GM23338 (cell line): ENCODE measurements at regions not wholly inside any gene's neighbourhood (a gene's known extent, or its start where the extent isn't known, plus 50 kb on each side); places are given as distances from the start of the nearest gene placed in this dataset.

Source experiments
- ATAC-seq: fragments of 200-7000 bp; cut with Tn5 transposase; 3 replicates; pipeline ENCODE4 v1.9.1; 2020
- DNase-seq: peaks from one replicate; pipeline ENCODE4 v3.0.0-alpha.2; 2015; ENCODE audit warnings: low spot score
- H2AFZ ChIP-seq: fragments of 200-600 bp; sonication (generic); 2 replicates; pipeline ENCODE4 v1.8.0; 2016; ENCODE audit warnings: antibody characterized with exemption, mild to moderate bottlenecking, moderate library complexity
- H3F3A ChIP-seq: fragments of 200-600 bp; sonication (generic); replicated peaks from 2 replicates; pipeline ENCODE4 v1.8.0; 2017; ENCODE audit warnings: antibody characterized with exemption, mixed run types, low read depth
- H3K27ac ChIP-seq: fragments of 200-600 bp; sonication (generic); 2 replicates; pipeline ENCODE4 v1.6.1; 2016; ENCODE audit warnings: low read depth
- H3K27me3 ChIP-seq: fragments of 200-600 bp; sonication (generic); 2 replicates; pipeline ENCODE4 v1.8.0; 2016; ENCODE audit warnings: mild to moderate bottlenecking, mixed run types, moderate library complexity; ENCODE audit not compliant: insufficient read depth
- H3K36me3 ChIP-seq: fragments of 200-600 bp; sonication (generic); 2 replicates; pipeline ENCODE4 v1.8.0; 2016; ENCODE audit warnings: mild to moderate bottlenecking; ENCODE audit not compliant: insufficient read depth
- H3K4me1 ChIP-seq: fragments of 200-600 bp; sonication (generic); 2 replicates; pipeline ENCODE4 v1.8.0; 2016; ENCODE audit warnings: mild to moderate bottlenecking, moderate library complexity; ENCODE audit not compliant: insufficient read depth
- H3K4me2 ChIP-seq: fragments of 200-600 bp; sonication (generic); 2 replicates; pipeline ENCODE4 v1.7.1; 2017; ENCODE audit warnings: mixed run types
- H3K4me3 ChIP-seq: fragments of 200-600 bp; sonication (generic); 2 replicates; pipeline ENCODE4 v1.6.1; 2016; ENCODE audit warnings: mixed run types
- H3K79me2 ChIP-seq: fragments of 200-600 bp; sonication (generic); replicated peaks from 2 replicates; pipeline ENCODE4 v1.8.0; 2017; ENCODE audit warnings: mild to moderate bottlenecking; ENCODE audit not compliant: insufficient read depth
- H3K9me2 ChIP-seq: fragments of 200-600 bp; sonication (generic); 2 replicates; pipeline ENCODE4 v1.8.0; 2017; ENCODE audit not compliant: insufficient read depth
- H4K20me1 ChIP-seq: fragments of 200-600 bp; sonication (generic); replicated peaks from 2 replicates; pipeline ENCODE4 v1.8.0; 2017; ENCODE audit warnings: mild to moderate bottlenecking; ENCODE audit not compliant: insufficient read depth
- H3K27ac Mint-ChIP-seq: 2 replicates; pipeline ENCODE4 v1.8.0; 2020; ENCODE audit warnings: inconsistent platforms, mild to moderate bottlenecking, moderate library complexity, mixed read lengths
- H3K27me3 Mint-ChIP-seq: 3 replicates; pipeline ENCODE4 v1.8.0; 2022; ENCODE audit warnings: low read depth, mild to moderate bottlenecking, moderate library complexity, mixed read lengths, inconsistent platforms; ENCODE audit not compliant: insufficient read depth, poor library complexity
- H3K36me3 Mint-ChIP-seq: 3 replicates; pipeline ENCODE4 v1.8.0; 2021; ENCODE audit warnings: low read depth, mild to moderate bottlenecking, inconsistent platforms, moderate library complexity, mixed read lengths
- H3K4me1 Mint-ChIP-seq: 3 replicates; pipeline ENCODE4 v1.8.0; 2020; ENCODE audit warnings: mild to moderate bottlenecking, inconsistent platforms, mixed read lengths
- H3K4me3 Mint-ChIP-seq: 3 replicates; pipeline ENCODE4 v1.8.0; 2021; ENCODE audit warnings: moderate library complexity, mild to moderate bottlenecking, inconsistent platforms, mixed read lengths
- H3K9me3 Mint-ChIP-seq: 3 replicates; pipeline ENCODE4 v1.8.0; 2020; ENCODE audit warnings: moderate library complexity, mild to moderate bottlenecking, inconsistent platforms, mixed read lengths
- CREB1 ChIP-seq: fragments of 250-450 bp; sonication (Bioruptor Pico); IDR thresholded peaks from 2 replicates; pipeline ENCODE4 v1.5.0; 2020; ENCODE audit warnings: low read depth, mild to moderate bottlenecking, moderate library complexity
- EZH2 ChIP-seq: fragments of 200-600 bp; sonication (generic); IDR thresholded peaks from one replicate; pipeline ENCODE4 v1.8.0; 2017; ENCODE audit warnings: antibody characterized with exemption, mild to moderate bottlenecking, low read depth; ENCODE audit not compliant: unreplicated experiment
- EZH2phosphoT487 ChIP-seq: fragments of 200-600 bp; sonication (generic); IDR thresholded peaks from one replicate; pipeline ENCODE4 v1.8.1; 2018; ENCODE audit warnings: antibody characterized with exemption; ENCODE audit not compliant: unreplicated experiment
- JUNB ChIP-seq: IDR thresholded peaks from one replicate; pipeline ENCODE4 v1.6.1; 2016; ENCODE audit warnings: antibody characterized with exemption; ENCODE audit not compliant: unreplicated experiment
- NANOG ChIP-seq: IDR thresholded peaks from 2 replicates; pipeline ENCODE4 v1.6.1; 2016; ENCODE audit warnings: antibody characterized with exemption, borderline replicate concordance
- POLR2AphosphoS5 ChIP-seq: IDR thresholded peaks from 2 replicates; pipeline ENCODE4 v1.6.1; 2016; ENCODE audit warnings: antibody characterized with exemption, low read depth
- STAT1 ChIP-seq: IDR thresholded peaks from one replicate; pipeline ENCODE4 v1.6.1; 2016; ENCODE audit warnings: antibody characterized with exemption; ENCODE audit not compliant: unreplicated experiment
- ZNF114 ChIP-seq: fragments of 250-450 bp; sonication (Bioruptor Pico); IDR thresholded peaks from 2 replicates; pipeline ENCODE4 v1.5.0; 2020; ENCODE audit warnings: mild to moderate bottlenecking, moderate library complexity
- ZNF331 ChIP-seq: fragments of 250-450 bp; sonication (Bioruptor Pico); IDR thresholded peaks from 2 replicates; pipeline ENCODE4 v1.5.0; 2020; ENCODE audit warnings: low read depth, mild to moderate bottlenecking, moderate library complexity
- TF ChIP-seq, protein P1 (sequence below): IDR thresholded peaks from one replicate; pipeline ENCODE4 v1.6.1; 2018; ENCODE audit warnings: antibody characterized with exemption; ENCODE audit not compliant: unreplicated experiment
- TF ChIP-seq, protein P2 (sequence below): IDR thresholded peaks from 2 replicates; pipeline ENCODE4 v1.6.1; 2016; ENCODE audit warnings: antibody characterized with exemption
- TF ChIP-seq, protein P3 (sequence below), 2 experiments: fragments of 200-600 bp in 1 of 2; sonication (generic) in 1 of 2; conservative IDR thresholded peaks; 2 replicates each; pipeline versions ENCODE4 v1.5.1 to v1.6.1; 2016 to 2017; ENCODE audit warnings: antibody characterized with exemption in 2 of 2, low read depth in 2 of 2, mild to moderate bottlenecking in 2 of 2, moderate library complexity in 1 of 2

DNA sequence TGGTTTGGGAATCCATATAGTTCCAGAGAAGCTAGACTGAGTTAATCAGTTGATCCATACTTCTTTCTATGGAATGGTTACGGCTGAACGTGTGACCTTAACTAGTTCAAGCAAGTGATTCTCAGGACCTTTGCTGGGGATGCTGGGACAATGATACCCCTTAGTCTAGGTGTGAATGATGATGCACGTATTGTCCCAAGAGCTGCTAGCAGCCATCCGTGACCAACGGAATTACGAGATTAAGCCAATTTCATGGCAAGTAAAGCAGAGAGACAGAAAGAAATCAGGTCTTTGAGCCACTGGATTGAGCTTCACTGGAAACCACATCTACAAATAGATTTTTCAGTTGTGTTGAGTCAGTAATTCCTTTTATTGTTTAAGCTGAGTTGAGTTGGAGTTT lies 99.2 kb upstream of the LIFR start:
- Histone ChIP-seq H3K4me2 (no peak overlapping the region), H3K79me2 (no peaks in the 10 kb centered on the region), H3F3A (no peaks in the 10 kb centered on the region), H3K4me3 (no peak overlapping the region), H3K27me3 (no peaks in the 10 kb centered on the region), H4K20me1 (no peaks in the 10 kb centered on the region), H3K9me2 (peaks cover 11% of the 10 kb centered on the region; the same call in 1 of the 2 replicates), H3K27ac (no peak overlapping the region), H3K36me3 (no peaks in the 10 kb centered on the region), H3K4me1 (no peaks in the 10 kb centered on the region), H2AFZ (no peak overlapping the region)
- no peaks in the 10 kb centered on the region for H3K27me3 Mint-ChIP-seq
- TF ChIP-seq POLR2AphosphoS5: no peak
- TF ChIP-seq, protein P1, sequence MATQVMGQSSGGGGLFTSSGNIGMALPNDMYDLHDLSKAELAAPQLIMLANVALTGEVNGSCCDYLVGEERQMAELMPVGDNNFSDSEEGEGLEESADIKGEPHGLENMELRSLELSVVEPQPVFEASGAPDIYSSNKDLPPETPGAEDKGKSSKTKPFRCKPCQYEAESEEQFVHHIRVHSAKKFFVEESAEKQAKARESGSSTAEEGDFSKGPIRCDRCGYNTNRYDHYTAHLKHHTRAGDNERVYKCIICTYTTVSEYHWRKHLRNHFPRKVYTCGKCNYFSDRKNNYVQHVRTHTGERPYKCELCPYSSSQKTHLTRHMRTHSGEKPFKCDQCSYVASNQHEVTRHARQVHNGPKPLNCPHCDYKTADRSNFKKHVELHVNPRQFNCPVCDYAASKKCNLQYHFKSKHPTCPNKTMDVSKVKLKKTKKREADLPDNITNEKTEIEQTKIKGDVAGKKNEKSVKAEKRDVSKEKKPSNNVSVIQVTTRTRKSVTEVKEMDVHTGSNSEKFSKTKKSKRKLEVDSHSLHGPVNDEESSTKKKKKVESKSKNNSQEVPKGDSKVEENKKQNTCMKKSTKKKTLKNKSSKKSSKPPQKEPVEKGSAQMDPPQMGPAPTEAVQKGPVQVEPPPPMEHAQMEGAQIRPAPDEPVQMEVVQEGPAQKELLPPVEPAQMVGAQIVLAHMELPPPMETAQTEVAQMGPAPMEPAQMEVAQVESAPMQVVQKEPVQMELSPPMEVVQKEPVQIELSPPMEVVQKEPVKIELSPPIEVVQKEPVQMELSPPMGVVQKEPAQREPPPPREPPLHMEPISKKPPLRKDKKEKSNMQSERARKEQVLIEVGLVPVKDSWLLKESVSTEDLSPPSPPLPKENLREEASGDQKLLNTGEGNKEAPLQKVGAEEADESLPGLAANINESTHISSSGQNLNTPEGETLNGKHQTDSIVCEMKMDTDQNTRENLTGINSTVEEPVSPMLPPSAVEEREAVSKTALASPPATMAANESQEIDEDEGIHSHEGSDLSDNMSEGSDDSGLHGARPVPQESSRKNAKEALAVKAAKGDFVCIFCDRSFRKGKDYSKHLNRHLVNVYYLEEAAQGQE: no peak
- no peak for TF ChIP-seq EZH2
- TF ChIP-seq STAT1: no peak
- TF ChIP-seq CREB1: no peak
- TF ChIP-seq, protein P2, sequence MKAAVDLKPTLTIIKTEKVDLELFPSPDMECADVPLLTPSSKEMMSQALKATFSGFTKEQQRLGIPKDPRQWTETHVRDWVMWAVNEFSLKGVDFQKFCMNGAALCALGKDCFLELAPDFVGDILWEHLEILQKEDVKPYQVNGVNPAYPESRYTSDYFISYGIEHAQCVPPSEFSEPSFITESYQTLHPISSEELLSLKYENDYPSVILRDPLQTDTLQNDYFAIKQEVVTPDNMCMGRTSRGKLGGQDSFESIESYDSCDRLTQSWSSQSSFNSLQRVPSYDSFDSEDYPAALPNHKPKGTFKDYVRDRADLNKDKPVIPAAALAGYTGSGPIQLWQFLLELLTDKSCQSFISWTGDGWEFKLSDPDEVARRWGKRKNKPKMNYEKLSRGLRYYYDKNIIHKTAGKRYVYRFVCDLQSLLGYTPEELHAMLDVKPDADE: no peak
- TF ChIP-seq, protein P3, sequence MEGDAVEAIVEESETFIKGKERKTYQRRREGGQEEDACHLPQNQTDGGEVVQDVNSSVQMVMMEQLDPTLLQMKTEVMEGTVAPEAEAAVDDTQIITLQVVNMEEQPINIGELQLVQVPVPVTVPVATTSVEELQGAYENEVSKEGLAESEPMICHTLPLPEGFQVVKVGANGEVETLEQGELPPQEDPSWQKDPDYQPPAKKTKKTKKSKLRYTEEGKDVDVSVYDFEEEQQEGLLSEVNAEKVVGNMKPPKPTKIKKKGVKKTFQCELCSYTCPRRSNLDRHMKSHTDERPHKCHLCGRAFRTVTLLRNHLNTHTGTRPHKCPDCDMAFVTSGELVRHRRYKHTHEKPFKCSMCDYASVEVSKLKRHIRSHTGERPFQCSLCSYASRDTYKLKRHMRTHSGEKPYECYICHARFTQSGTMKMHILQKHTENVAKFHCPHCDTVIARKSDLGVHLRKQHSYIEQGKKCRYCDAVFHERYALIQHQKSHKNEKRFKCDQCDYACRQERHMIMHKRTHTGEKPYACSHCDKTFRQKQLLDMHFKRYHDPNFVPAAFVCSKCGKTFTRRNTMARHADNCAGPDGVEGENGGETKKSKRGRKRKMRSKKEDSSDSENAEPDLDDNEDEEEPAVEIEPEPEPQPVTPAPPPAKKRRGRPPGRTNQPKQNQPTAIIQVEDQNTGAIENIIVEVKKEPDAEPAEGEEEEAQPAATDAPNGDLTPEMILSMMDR (conservative IDR thresholded peaks at IDR 0.05; ENCODE audit: low read depth in 2 of 2): no peak
- TF ChIP-seq NANOG: no peak
- no peak for TF ChIP-seq JUNB
- TF ChIP-seq EZH2phosphoT487: no peak
- no peak for TF ChIP-seq ZNF114 (CRISPR knock-in tag)
- TF ChIP-seq ZNF331: no peak
- H3K27ac Mint-ChIP-seq: no peak overlapping the region
- no peaks in the 10 kb centered on the region; the same call in 2 of the 3 replicates for H3K9me3 Mint-ChIP-seq
- no peak for ATAC-seq
- H3K4me3 Mint-ChIP-seq: no peak overlapping the region
- H3K4me1 Mint-ChIP-seq: peaks cover 21% of the 10 kb centered on the region
- no peaks in the 10 kb centered on the region for H3K36me3 Mint-ChIP-seq
- no peak for DNase-seq
